HCT116 (cell line): ENCODE measurements at regions not wholly inside any gene's neighbourhood (a gene's known extent, or its start where the extent isn't known, plus 50 kb on each side); places are given as distances from the start of the nearest gene placed in this dataset.

Source experiments
- ATAC-seq: fragments of 200-7000 bp; cut with Tn5 transposase; 2 replicates; pipeline ENCODE4 v1.9.1; 2020; ENCODE audit warnings: mild to moderate bottlenecking, moderate library complexity
- BruUV-seq: library from RNA; stranded (reverse); fragments of 400-500 nt; replicated peaks from 2 replicates; lab custom pipeline; 2021; lab: Mats Ljungman, UMichigan
- CTCF ChIA-PET: fragments of 300-600 bp; sonication (Branson Sonifier 250); formaldehyde crosslinking; loops from one replicate; lab custom pipeline; 2021; ENCODE audit warnings: antibody characterized with exemption; lab: Charles Lee
- POLR2A ChIA-PET: fragments of 300-600, 350-600 bp; sonication (Branson Sonifier 250); formaldehyde crosslinking; loops from one replicate; lab custom pipeline; 2021; ENCODE audit warnings: antibody characterized with exemption; lab: Charles Lee
- RAD21 ChIA-PET, 2 experiments: fragments of 300-600 bp; sonication (Branson Sonifier 250); formaldehyde crosslinking; loops; one replicate each; lab custom pipeline; 2023; ENCODE audit warnings: low total read pairs in 2 of 2; ENCODE audit not compliant: uncharacterized antibody in 2 of 2, unreplicated experiment in 2 of 2, low non-redundant PET in 1 of 2; lab: Charles Lee
- DNase-seq: peaks from one replicate; pipeline ENCODE4 v3.0.0-alpha.2; 2010; ENCODE audit warnings: low read depth, low spot score
- H2AFZ ChIP-seq: fragments of 200-600 bp; shearing (Covaris generic), sonication (generic); 2 replicates; pipeline ENCODE4 v1.6.1; 2017; ENCODE audit warnings: low read depth, mixed run types, mixed read lengths, antibody characterized with exemption, low read length; ENCODE audit not compliant: poor library complexity, severe bottlenecking
- H3K27ac ChIP-seq: 2 replicates; pipeline ENCODE4 v1.5.1; 2012; ENCODE audit warnings: low read depth, low read length
- H3K27me3 ChIP-seq: fragments of 200-600 bp; sonication (generic); 2 replicates; pipeline ENCODE4 v1.6.1; 2016; ENCODE audit warnings: mixed run types, low read length, mixed read lengths; ENCODE audit not compliant: insufficient read depth
- H3K36me3 ChIP-seq, 2 experiments: fragments of 200-500 bp in 1 of 2; fragments of 200-600 bp in 1 of 2; sonication (Bioruptor generic) in 1 of 2; sonication (generic) in 1 of 2; 2 replicates each; pipeline versions ENCODE4 v1.5.1 to v1.6.1; 2014 to 2016; ENCODE audit warnings: low read length in 2 of 2, inconsistent platforms in 1 of 2, mixed read lengths in 1 of 2, mixed run types in 1 of 2; ENCODE audit not compliant: insufficient read depth in 2 of 2, control insufficient read depth in 1 of 2
- H3K4me1 ChIP-seq, 2 experiments: fragments of 200-600 bp in 1 of 2; sonication (generic) in 1 of 2; 2 replicates each; pipeline versions ENCODE4 v1.5.1 to v1.6.1; 2012 to 2017; ENCODE audit warnings: low read length in 2 of 2, inconsistent platforms in 1 of 2, mild to moderate bottlenecking in 1 of 2, mixed read lengths in 1 of 2, mixed run types in 1 of 2, moderate library complexity in 1 of 2; ENCODE audit not compliant: insufficient read depth in 2 of 2, control insufficient read depth in 1 of 2
- H3K4me2 ChIP-seq: fragments of 200-600 bp; sonication (generic); 2 replicates; pipeline ENCODE4 v1.6.1; 2017; ENCODE audit warnings: mixed run types, low read length, mixed read lengths
- H3K4me3 ChIP-seq, 2 experiments: fragments of 200-600 bp in 1 of 2; sonication (generic) in 1 of 2; replicated peaks in 1 of 2; 2 replicates each; pipeline ENCODE4 v1.5.1; 2011 to 2016; ENCODE audit warnings: low read length in 2 of 2, control low read depth in 1 of 2, low read depth in 1 of 2, mild to moderate bottlenecking in 1 of 2, mixed read lengths in 1 of 2, mixed run types in 1 of 2
- H3K79me2 ChIP-seq: fragments of 200-600 bp; sonication (generic); 2 replicates; pipeline ENCODE4 v1.6.1; 2017; ENCODE audit warnings: mild to moderate bottlenecking, mixed run types, low read length, moderate library complexity, mixed read lengths; ENCODE audit not compliant: insufficient read depth
- H3K9ac ChIP-seq: fragments of 200-600 bp; sonication (generic); 2 replicates; pipeline ENCODE4 v1.6.1; 2016; ENCODE audit warnings: low read length, mixed read lengths
- H3K9me2 ChIP-seq: fragments of 200-600 bp; sonication (generic), shearing (Covaris generic); 2 replicates; pipeline ENCODE4 v1.6.1; 2017; ENCODE audit warnings: mixed run types, mild to moderate bottlenecking, moderate library complexity; ENCODE audit not compliant: insufficient read depth
- H3K9me3 ChIP-seq, 2 experiments: fragments of 200-500 bp in 1 of 2; fragments of 200-600 bp in 1 of 2; sonication (Bioruptor generic) in 1 of 2; sonication (generic) in 1 of 2; 2 replicates each; pipeline ENCODE4 v1.6.1; 2014 to 2017; ENCODE audit warnings: low read length in 2 of 2, mixed read lengths in 2 of 2, inconsistent platforms in 1 of 2, low read depth in 1 of 2, mild to moderate bottlenecking in 1 of 2, mixed run types in 1 of 2, moderate library complexity in 1 of 2; ENCODE audit not compliant: control insufficient read depth in 1 of 2, insufficient read depth in 1 of 2
- H4K20me1 ChIP-seq: fragments of 200-600 bp; sonication (generic), shearing (Covaris generic); 2 replicates; pipeline ENCODE4 v1.6.1; 2017; ENCODE audit warnings: mixed run types, mild to moderate bottlenecking, moderate library complexity; ENCODE audit not compliant: insufficient read depth
- CEBPB ChIP-seq: IDR thresholded peaks from 2 replicates; pipeline ENCODE4 v1.6.1; 2012; ENCODE audit warnings: low read depth
- EGR1 ChIP-seq: IDR thresholded peaks from 2 replicates; pipeline ENCODE4 v1.6.1; 2012; ENCODE audit warnings: low read depth
- ELF1 ChIP-seq: IDR thresholded peaks from 2 replicates; pipeline ENCODE4 v1.6.1; 2012; ENCODE audit warnings: low read depth, borderline replicate concordance
- EZH2 ChIP-seq: fragments of 200-600 bp; sonication (generic); IDR thresholded peaks from 2 replicates; pipeline ENCODE4 v1.6.1; 2017; ENCODE audit warnings: antibody characterized with exemption, mixed run types
- EZH2phosphoT487 ChIP-seq: fragments of 200-600 bp; IDR thresholded peaks from 2 replicates; pipeline ENCODE4 v1.6.1; 2018; ENCODE audit warnings: antibody characterized with exemption, borderline replicate concordance
- REST ChIP-seq: IDR thresholded peaks from 2 replicates; pipeline ENCODE4 v1.6.1; 2012; ENCODE audit warnings: low read depth
- SIN3A ChIP-seq: IDR thresholded peaks from 2 replicates; pipeline ENCODE4 v1.6.1; 2012; ENCODE audit warnings: low read depth
- TCF7L2 ChIP-seq: IDR thresholded peaks from 2 replicates; pipeline ENCODE4 v1.7.0; 2011; ENCODE audit warnings: borderline replicate concordance, inconsistent platforms; ENCODE audit not compliant: insufficient read depth, insufficient read length; ENCODE audit errors: extremely low read depth
- YY1 ChIP-seq: IDR thresholded peaks from 2 replicates; pipeline ENCODE4 v1.6.1; 2011; ENCODE audit warnings: low read length, low read depth, moderate library complexity, mild to moderate bottlenecking; ENCODE audit not compliant: insufficient replicate concordance; ENCODE audit errors: extremely low read depth
- intact Hi-C: fragments of 100-400 bp; cut with micrococcal nuclease; formaldehyde crosslinking; loops from 2 replicates; pipeline ENCODE4 v1.10.0; 2022
- TF ChIP-seq, protein P1 (sequence below): IDR thresholded peaks from 2 replicates; pipeline ENCODE4 v1.6.1; 2012

DNA sequence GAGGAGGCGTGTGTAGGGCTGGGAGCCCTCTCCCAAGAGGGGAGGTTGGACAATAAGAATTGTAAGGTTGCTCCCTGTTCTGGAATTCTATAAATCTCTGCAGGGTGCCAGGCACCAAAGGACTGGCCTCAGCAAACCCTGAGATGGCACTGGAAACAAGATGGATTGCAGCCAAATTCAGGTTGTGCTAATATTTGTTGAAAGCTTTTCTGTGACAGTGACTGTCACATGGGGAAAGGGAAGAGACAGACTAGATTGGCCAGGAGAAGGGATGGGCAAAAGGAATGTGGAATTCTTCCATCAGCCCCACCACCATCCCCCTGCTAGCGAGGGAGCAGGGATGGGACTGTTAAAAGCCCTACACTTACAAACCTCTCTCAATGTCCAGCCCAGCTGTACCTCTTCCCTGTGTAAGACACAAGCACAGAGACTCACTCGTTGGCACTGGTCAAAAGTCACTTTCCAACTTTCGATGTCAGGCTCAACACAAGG, 62.4 kb downstream of the SOX9 start:
- CTCF ChIA-PET = no interaction called here
- Histone ChIP-seq H3K4me2 (no peak overlapping the region), H3K4me1 (peaks cover 9 to 13% of the 10 kb centered on the region in 2 experiments; a peak in 3 of 4 replicates), H3K9me2 (no peaks in the 10 kb centered on the region), H3K79me2 (no peaks in the 10 kb centered on the region), H3K27ac (no peak overlapping the region), H3K4me3 (no peak overlapping the region), H3K9me3 (no peaks in the 10 kb centered on the region), H3K9ac (no peak overlapping the region), H3K27me3 (no peaks in the 10 kb centered on the region), H2AFZ (no peak overlapping the region), H3K36me3 (no peaks in the 10 kb centered on the region), H4K20me1 (no peaks in the 10 kb centered on the region)
- DNase-seq = no peak
- RAD21 ChIA-PET = no interaction called here
- TF ChIP-seq SIN3A (no peak), REST (no peak), CEBPB (no peak)
- TF ChIP-seq, protein P1, sequence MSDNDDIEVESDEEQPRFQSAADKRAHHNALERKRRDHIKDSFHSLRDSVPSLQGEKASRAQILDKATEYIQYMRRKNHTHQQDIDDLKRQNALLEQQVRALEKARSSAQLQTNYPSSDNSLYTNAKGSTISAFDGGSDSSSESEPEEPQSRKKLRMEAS = no peak
- POLR2A ChIA-PET = no interaction called here
- ATAC-seq = no peak; the same call in 1 of the 2 replicates
- BruUV-seq = no TSS peak
- intact Hi-C loops = no loop called here

DNA sequence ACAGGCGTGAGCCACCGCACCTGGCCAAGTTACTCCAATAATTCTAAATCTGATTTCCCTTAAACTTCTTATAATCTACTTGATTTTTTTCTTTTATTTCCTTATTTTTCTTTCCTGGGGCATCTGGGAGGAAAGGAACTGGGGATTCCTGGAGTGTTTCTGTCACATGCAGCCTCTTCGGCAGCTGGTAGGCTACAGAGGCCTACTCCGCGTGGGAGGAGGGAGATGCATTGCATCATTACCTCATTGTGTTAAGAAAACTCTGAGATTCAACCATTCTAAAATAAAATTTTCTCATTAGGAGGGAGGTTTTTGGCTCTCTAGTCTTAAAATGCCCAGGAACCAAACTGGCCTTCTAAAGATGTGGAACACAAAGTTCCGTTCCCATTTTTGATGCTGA, 64.0 kb downstream of the SOX9 start:
- ATAC-seq (no peak), DNase-seq (no peak)
- no peak overlapping the region for H3K4me3 ChIP-seq
- intact Hi-C loops = no loop called here
- H3K9me2 ChIP-seq = no peaks in the 10 kb centered on the region
- no peak overlapping the region for H2AFZ ChIP-seq
- H3K9ac ChIP-seq = no peak overlapping the region
- no TSS peak for BruUV-seq
- no peaks in the 10 kb centered on the region for H3K79me2 ChIP-seq
- no peak overlapping the region for H3K27ac ChIP-seq
- peaks cover 9 to 13% of the 10 kb centered on the region in 2 experiments; a peak in 3 of 4 replicates for H3K4me1 ChIP-seq
- H3K4me2 ChIP-seq = no peak overlapping the region
- ChIA-PET CTCF (no interaction called here), RAD21 (no interaction called here), POLR2A (no interaction called here)
- H4K20me1 ChIP-seq = no peaks in the 10 kb centered on the region
- no peaks in the 10 kb centered on the region for H3K36me3 ChIP-seq
- H3K9me3 ChIP-seq = peaks cover 0 to 7% of the 10 kb centered on the region in 2 experiments; a peak in 1 of 4 replicates
- no peaks in the 10 kb centered on the region for H3K27me3 ChIP-seq
- TF ChIP-seq TCF7L2 = no peak
- no peak for TF ChIP-seq EGR1
- TF ChIP-seq EZH2phosphoT487 = no peak
- TF ChIP-seq REST = no peak
- no peak for TF ChIP-seq ELF1
- TF ChIP-seq SIN3A = no peak
- no peak for TF ChIP-seq YY1
- no peak for TF ChIP-seq EZH2
